NCI-H2107 treated with DMSO at 0.1 percent for 48 hours (cell line): ENCODE measurements at regions not wholly inside any gene's neighbourhood (a gene's known extent, or its start where the extent isn't known, plus 50 kb on each side); places are given as distances from the start of the nearest gene placed in this dataset.
"Not testable (repeated sequence)": the region's sequence is repeated elsewhere in the genome, so short reads cannot be mapped to it uniquely, and the experiment has no call there.

Source experiments
- DNase-seq: peaks from one replicate; lab custom pipeline; 2025; ENCODE audit not compliant: unreplicated experiment; lab: John Stamatoyannopoulos, UW

GRCh38 chr13:70338609-70339008 is 230.4 kb upstream of the KLHL1 start:
- DNase-seq = no peak

- no peak for DNase-seq
Observed at GRCh38 chr13:70336866-70337265, 228.6 kb upstream of the KLHL1 start.

GRCh38 chr13:70333752-70334151 is 225.5 kb upstream of the KLHL1 start:
- no peak for DNase-seq

- no peak for DNase-seq
Observed at GRCh38 chr13:70330697-70331361, 222.6 kb upstream of the KLHL1 start.

GRCh38 chr13:70324519-70324918 is 216.3 kb upstream of the KLHL1 start:
- no peak for DNase-seq

- no peak for DNase-seq
Observed at GRCh38 chr13:70311191-70311590, 202.9 kb upstream of the KLHL1 start.

- DNase-seq = peak; percentile 86
Observed at GRCh38 chr13:70310396-70311119, 202.3 kb upstream of the KLHL1 start.

GRCh38 chr13:70297189-70297616 is 189.0 kb upstream of the KLHL1 start:
- DNase-seq = no peak

- DNase-seq = no peak
Observed at GRCh38 chr13:70284371-70284770, 176.1 kb upstream of the KLHL1 start.

- DNase-seq = no peak
Observed at GRCh38 chr13:70275841-70276240, 167.6 kb upstream of the KLHL1 start.

GRCh38 chr13:70255406-70255991 is 147.2 kb upstream of the KLHL1 start:
- DNase-seq = no peak

- peak; percentile 85 for DNase-seq
Observed at GRCh38 chr13:70253834-70254233, 145.6 kb upstream of the KLHL1 start.

GRCh38 chr13:70253411-70253810 is 145.2 kb upstream of the KLHL1 start:
- no peak for DNase-seq

- DNase-seq = no peak
Observed at GRCh38 chr13:70249332-70250064, 141.2 kb upstream of the KLHL1 start.

- DNase-seq = no peak
Observed at GRCh38 chr13:70237131-70237530, 128.9 kb upstream of the KLHL1 start.

GRCh38 chr13:70235565-70235964 is 127.3 kb upstream of the KLHL1 start:
- no peak for DNase-seq

- DNase-seq = no peak
Observed at GRCh38 chr13:70223911-70224310, 115.7 kb upstream of the KLHL1 start.

GRCh38 chr13:70222926-70223325 is 114.7 kb upstream of the KLHL1 start:
- DNase-seq = no peak

- no peak for DNase-seq
Observed at GRCh38 chr13:70218618-70219017, 110.4 kb upstream of the KLHL1 start.

GRCh38 chr13:70208968-70209367 is 100.7 kb upstream of the KLHL1 start:
- DNase-seq = not testable (repeated sequence)

- DNase-seq = no peak
Observed at GRCh38 chr13:70206671-70207070, 98.4 kb upstream of the KLHL1 start.
